GM12875 (cell line): ENCODE measurements at regions not wholly inside any gene's neighbourhood (a gene's known extent, or its start where the extent isn't known, plus 50 kb on each side); places are given as distances from the start of the nearest gene placed in this dataset.
"Not testable (repeated sequence)": the region's sequence is repeated elsewhere in the genome, so short reads cannot be mapped to it uniquely, and the experiment has no call there.

ENCODE experiments used
- H3K4me3 ChIP-seq: one replicate; pipeline ENCODE4 v1.5.1; 2011; ENCODE audit warnings: low read depth, low read length, control low read depth
- CTCF ChIP-seq: IDR thresholded peaks from 2 replicates; pipeline ENCODE4 v1.5.1; 2011; ENCODE audit warnings: low read depth, mild to moderate bottlenecking, control low read depth, inconsistent platforms, low read length, moderate library complexity, borderline replicate concordance; ENCODE audit not compliant: insufficient read depth

- no peak overlapping the region for H3K4me3 ChIP-seq
- no peak for TF ChIP-seq CTCF
Observed at GRCh38 chr2:128413718-128414341, 95.2 kb upstream of the HS6ST1 start.

- no peak for TF ChIP-seq CTCF
- no peak overlapping the region for H3K4me3 ChIP-seq
Observed at GRCh38 chr2:128414351-128414750, 95.7 kb upstream of the HS6ST1 start.

DNA sequence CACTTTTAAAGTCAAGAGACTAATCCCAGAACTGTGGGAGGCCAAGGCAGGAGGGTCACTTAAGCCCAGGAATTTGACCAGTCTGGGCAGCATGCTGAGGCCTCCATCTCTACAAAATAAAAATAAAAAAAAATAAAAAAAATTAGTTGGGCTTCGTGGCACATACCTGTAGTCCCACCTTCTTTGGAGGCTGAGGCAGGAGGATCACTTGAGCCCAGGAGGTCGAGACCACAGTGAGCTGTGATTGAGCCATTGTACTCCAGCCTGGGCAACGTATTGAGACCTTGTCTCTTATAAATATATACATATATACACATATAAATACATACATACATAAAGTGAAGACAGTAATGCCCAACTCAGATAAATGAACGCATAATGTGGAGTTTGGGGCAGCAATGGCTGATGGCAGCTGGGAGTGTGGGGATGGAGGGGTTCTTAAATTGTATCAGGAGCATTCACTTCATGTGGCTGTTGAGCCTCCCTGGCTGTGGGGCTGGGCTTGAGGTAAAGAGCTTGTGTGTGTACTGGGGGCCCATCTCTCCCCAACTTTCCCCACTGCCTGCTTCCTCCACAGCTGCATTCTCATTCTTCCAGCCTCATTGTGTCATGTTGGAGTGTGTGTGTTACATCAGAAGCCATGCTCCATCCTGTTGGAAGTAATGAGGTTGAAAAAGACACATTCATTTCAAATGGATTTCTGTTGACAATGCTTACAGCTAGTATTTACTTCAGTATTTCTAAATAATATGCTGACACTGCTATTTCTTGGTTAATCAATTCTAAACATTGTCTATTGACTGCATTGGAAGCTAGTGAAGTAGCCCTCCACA is 96.5 kb upstream of the HS6ST1 start:
- no peak overlapping the region for H3K4me3 ChIP-seq
- no peak for TF ChIP-seq CTCF

DNA sequence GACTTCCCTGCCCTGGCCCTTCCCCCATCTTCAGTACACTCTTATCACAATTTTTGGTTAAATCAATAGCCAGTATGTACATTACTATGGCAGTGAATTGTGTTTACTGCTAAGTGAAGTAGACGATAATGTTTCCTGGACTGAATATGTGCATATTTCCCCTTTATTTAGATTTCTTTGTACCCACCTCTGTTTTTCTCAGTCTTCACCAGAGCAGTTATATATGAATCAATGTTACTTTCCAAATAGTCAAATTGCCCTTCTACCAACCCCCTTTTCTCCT is 97.1 kb upstream of the HS6ST1 start:
- H3K4me3 ChIP-seq = no peak overlapping the region
- TF ChIP-seq CTCF = no peak

DNA sequence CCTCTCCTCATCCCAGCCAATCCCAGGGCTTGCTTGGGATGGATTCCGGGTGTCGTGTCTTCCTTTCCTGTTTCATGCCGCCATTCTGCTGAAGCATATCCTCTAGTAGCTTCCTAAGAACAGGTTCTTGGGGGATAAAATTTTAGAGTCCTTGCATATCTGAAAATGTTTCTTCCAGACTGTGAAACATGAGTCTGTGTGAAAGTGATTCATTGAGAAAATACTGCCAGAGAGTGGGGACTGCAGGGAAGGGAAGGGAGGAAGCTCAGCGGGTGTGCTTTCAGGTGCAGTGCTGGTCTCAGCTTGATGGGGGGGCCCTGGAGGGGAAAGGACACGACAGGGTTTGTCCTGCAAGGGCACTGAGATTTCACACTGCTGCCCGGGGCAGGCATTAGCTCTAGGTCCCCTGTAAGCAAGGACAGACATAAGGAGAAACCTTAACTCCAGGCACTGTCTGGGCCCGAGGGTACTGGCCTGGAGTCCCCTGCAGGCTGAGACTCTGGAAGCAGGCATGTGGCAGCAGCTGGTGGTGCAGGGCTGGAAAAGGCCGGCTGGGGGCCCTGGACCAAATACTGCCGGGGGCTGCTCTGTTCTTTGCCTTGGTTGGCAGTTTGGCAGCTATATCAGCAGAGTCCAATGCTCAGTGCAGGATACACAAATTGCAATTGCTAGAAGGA is 97.6 kb upstream of the HS6ST1 start:
- no peak overlapping the region for H3K4me3 ChIP-seq
- no peak for TF ChIP-seq CTCF

DNA sequence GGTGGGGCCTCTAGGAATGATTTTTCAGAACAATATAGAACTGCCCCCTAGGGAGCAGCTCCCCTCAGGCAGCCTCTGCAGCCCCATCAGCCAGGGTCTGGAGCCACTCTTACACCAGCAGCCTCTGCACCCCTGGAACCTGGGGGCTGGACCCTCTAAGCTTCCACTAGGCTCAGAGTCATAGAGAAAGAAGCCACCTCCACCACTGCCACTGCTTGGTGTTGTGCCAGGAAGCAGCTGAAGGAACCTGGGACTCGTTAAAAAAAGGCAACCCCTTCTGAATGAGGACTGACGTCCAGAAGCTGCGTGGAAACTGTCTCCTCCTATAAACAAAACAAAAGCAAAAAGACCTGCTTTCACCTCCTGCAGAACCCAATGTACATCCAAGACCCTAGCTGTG is 98.1 kb upstream of the HS6ST1 start:
- no peak for TF ChIP-seq CTCF
- H3K4me3 ChIP-seq = no peak overlapping the region

DNA sequence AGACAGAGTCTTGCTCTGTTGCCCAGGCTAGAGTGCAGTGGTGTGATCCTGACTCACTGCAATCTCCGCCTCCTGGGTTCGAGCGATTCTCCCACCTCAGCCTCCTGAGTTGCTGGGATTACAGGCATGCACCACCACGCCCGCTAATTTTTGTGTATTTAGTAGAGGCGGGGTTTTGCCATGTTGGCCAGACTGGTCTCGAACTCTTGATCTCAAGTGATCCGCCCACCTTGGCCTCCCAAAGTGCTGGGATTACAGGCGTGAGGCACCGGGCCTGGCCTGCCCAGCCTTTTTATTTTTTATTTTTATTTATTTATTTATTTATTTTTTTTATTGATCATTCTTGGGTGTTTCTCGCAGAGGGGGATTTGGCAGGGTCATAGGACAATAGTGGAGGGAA is 98.6 kb upstream of the HS6ST1 start:
- H3K4me3 ChIP-seq = not testable (repeated sequence)
